ENCODE measurements at regions not wholly inside any gene's neighbourhood (a gene's known extent, or its start where the extent isn't known, plus 50 kb on each side); places are given as distances from the start of the nearest gene placed in this dataset.

- H3K36me3 ChIP-seq (ENCODE audit: insufficient read depth, low read length) = no peaks in the 10 kb centered on the region
- no peaks in the 10 kb centered on the region for H3K4me1 ChIP-seq (ENCODE audit: insufficient read depth, low read length, poor library complexity, severe bottlenecking)
- no peaks in the 10 kb centered on the region for H3K27me3 ChIP-seq (ENCODE audit: insufficient read depth, low read length, poor library complexity, severe bottlenecking)
- TF ChIP-seq CTCF (conservative IDR thresholded peaks at IDR 0.05; ENCODE audit: low read length) (no peak), EZH2phosphoT487 (IDR thresholded peaks at IDR 0.05; ENCODE audit: borderline replicate concordance) (no peak)
- H2AFZ ChIP-seq (ENCODE audit: low read length) = no peak overlapping the region
- no peaks in the 10 kb centered on the region for H3K9me3 ChIP-seq (ENCODE audit: insufficient read depth, low read depth, low read length)
- H3F3A ChIP-seq (ENCODE audit: low read depth) = no peaks in the 10 kb centered on the region
- no peaks in the 10 kb centered on the region for H3K79me2 ChIP-seq (ENCODE audit: insufficient read depth, low read length)
- no peaks in the 10 kb centered on the region for H4K20me1 ChIP-seq (ENCODE audit: insufficient read depth, low read length, poor library complexity, severe bottlenecking)
- no peak overlapping the region for H3K4me3 ChIP-seq (ENCODE audit: low read length, poor library complexity, severe bottlenecking)
- no peaks in the 10 kb centered on the region for H3K9me2 ChIP-seq (replicated peaks; ENCODE audit: low read depth, low read length)
- H3K9ac ChIP-seq (ENCODE audit: low read depth, low read length, poor library complexity, severe bottlenecking) = no peak overlapping the region
- H3K4me2 ChIP-seq (ENCODE audit: low read depth, low read length, poor library complexity, severe bottlenecking) = no peak overlapping the region
Measured at GRCh38 chr7:84677117-84677732, 482.6 kb upstream of the SEMA3A start.

DNA sequence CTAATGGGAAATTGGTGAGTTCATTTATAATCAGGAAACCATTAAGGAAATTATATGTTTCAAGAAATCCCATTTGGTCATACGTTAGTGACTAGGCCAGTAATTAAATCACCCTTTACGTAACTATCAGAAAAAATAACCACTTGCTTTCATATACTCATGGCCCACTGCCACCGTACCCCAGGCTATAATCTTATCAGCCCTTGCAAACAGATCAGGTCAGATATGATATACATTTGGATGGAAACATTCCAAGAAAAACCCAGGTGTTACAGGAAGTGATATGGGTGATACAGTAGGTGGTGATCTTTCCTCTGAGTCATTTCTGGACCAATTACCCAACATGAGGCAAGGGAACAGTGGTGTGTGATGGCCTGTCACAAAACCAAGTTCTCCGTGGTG is 481.0 kb upstream of the SEMA3A start:
- no peak overlapping the region for H3K9ac ChIP-seq (ENCODE audit: low read depth, low read length, poor library complexity, severe bottlenecking)
- H4K20me1 ChIP-seq (ENCODE audit: insufficient read depth, low read length, poor library complexity, severe bottlenecking) = no peaks in the 10 kb centered on the region
- no peaks in the 10 kb centered on the region for H3K27me3 ChIP-seq (ENCODE audit: insufficient read depth, low read length, poor library complexity, severe bottlenecking)
- no peak overlapping the region for H3K4me3 ChIP-seq (ENCODE audit: low read length, poor library complexity, severe bottlenecking)
- H3F3A ChIP-seq (ENCODE audit: low read depth) = no peaks in the 10 kb centered on the region
- no peak overlapping the region for H3K4me2 ChIP-seq (ENCODE audit: low read depth, low read length, poor library complexity, severe bottlenecking)
- no peaks in the 10 kb centered on the region for H3K4me1 ChIP-seq (ENCODE audit: insufficient read depth, low read length, poor library complexity, severe bottlenecking)
- H3K9me3 ChIP-seq (ENCODE audit: insufficient read depth, low read depth, low read length) = no peaks in the 10 kb centered on the region
- no peak overlapping the region for H2AFZ ChIP-seq (ENCODE audit: low read length)
- no peaks in the 10 kb centered on the region for H3K9me2 ChIP-seq (replicated peaks; ENCODE audit: low read depth, low read length)
- H3K36me3 ChIP-seq (ENCODE audit: insufficient read depth, low read length) = no peaks in the 10 kb centered on the region
- TF ChIP-seq EZH2phosphoT487 (IDR thresholded peaks at IDR 0.05; ENCODE audit: borderline replicate concordance) (no peak), CTCF (conservative IDR thresholded peaks at IDR 0.05; ENCODE audit: low read length) (no peak)
- no peaks in the 10 kb centered on the region for H3K79me2 ChIP-seq (ENCODE audit: insufficient read depth, low read length)

- Histone ChIP-seq H3K9me3 (ENCODE audit: insufficient read depth, low read depth, low read length) (no peaks in the 10 kb centered on the region), H4K20me1 (ENCODE audit: insufficient read depth, low read length, poor library complexity, severe bottlenecking) (no peaks in the 10 kb centered on the region), H3K79me2 (ENCODE audit: insufficient read depth, low read length) (no peaks in the 10 kb centered on the region), H3K4me3 (ENCODE audit: low read length, poor library complexity, severe bottlenecking) (no peak overlapping the region), H2AFZ (ENCODE audit: low read length) (no peak overlapping the region), H3K9me2 (replicated peaks; ENCODE audit: low read depth, low read length) (no peaks in the 10 kb centered on the region), H3K4me2 (ENCODE audit: low read depth, low read length, poor library complexity, severe bottlenecking) (no peak overlapping the region), H3F3A (ENCODE audit: low read depth) (no peaks in the 10 kb centered on the region), H3K27me3 (ENCODE audit: insufficient read depth, low read length, poor library complexity, severe bottlenecking) (no peaks in the 10 kb centered on the region), H3K4me1 (ENCODE audit: insufficient read depth, low read length, poor library complexity, severe bottlenecking) (no peaks in the 10 kb centered on the region), H3K9ac (ENCODE audit: low read depth, low read length, poor library complexity, severe bottlenecking) (no peak overlapping the region), H3K36me3 (ENCODE audit: insufficient read depth, low read length) (no peaks in the 10 kb centered on the region)
- TF ChIP-seq EZH2phosphoT487 (IDR thresholded peaks at IDR 0.05; ENCODE audit: borderline replicate concordance) (no peak), CTCF (conservative IDR thresholded peaks at IDR 0.05; ENCODE audit: low read length) (no peak)
Measured at GRCh38 chr7:84674236-84674913, 479.8 kb upstream of the SEMA3A start.

Measured in Loucy (cell line).